ENCODE measurements at regions not wholly inside any gene's neighbourhood (a gene's known extent, or its start where the extent isn't known, plus 50 kb on each side); places are given as distances from the start of the nearest gene placed in this dataset.

- Histone ChIP-seq H3K9me3 (no peaks in the 10 kb centered on the region), H3K4me1 (no peaks in the 10 kb centered on the region), H3K36me3 (no peaks in the 10 kb centered on the region), H3K27ac (no peak overlapping the region), H3K27me3 (no peaks in the 10 kb centered on the region), H3K4me3 (no peak overlapping the region)
- intact Hi-C loops (cut with DNase I; ENCODE audit: low total_unique reads): no loop called here
- in situ Hi-C loops (cut with MboI; ENCODE audit: low pct_ligation_motif_present in 1 of 4, low pct_unique_long_range_greater_than_20kb in 1 of 4, low sequenced_read_pairs in 3 of 4): no loop called here
- DNase-seq: no peak
- 68% methylated on average over 1 of the region's 1 CpG; no CpG with 5 or more reads in 1 of the 2 donors for WGBS, 2 donors (ENCODE audit: low coverage in 1 of 2)
- TF ChIP-seq EP300 (IDR thresholded peaks at IDR 0.05; ENCODE audit: low read depth) (no peak), POLR2A (IDR thresholded peaks at IDR 0.05) (no peak), POLR2AphosphoS5 (IDR thresholded peaks at IDR 0.05) (no peak), CTCF (IDR thresholded peaks at IDR 0.05) (no peak)
These were observed 704.4 kb upstream of the AMOT start for GRCh38 chrX:113545040-113545439.

- no peaks in the 10 kb centered on the region for H3K4me1 ChIP-seq
- in situ Hi-C loops (cut with MboI; ENCODE audit: low pct_ligation_motif_present in 1 of 4, low pct_unique_long_range_greater_than_20kb in 1 of 4, low sequenced_read_pairs in 3 of 4): no loop called here
- intact Hi-C loops (cut with DNase I; ENCODE audit: low total_unique reads): no loop called here
- TF ChIP-seq EP300 (IDR thresholded peaks at IDR 0.05; ENCODE audit: low read depth) (no peak), POLR2A (IDR thresholded peaks at IDR 0.05) (no peak), POLR2AphosphoS5 (IDR thresholded peaks at IDR 0.05) (no peak), CTCF (IDR thresholded peaks at IDR 0.05) (no peak)
- no peaks in the 10 kb centered on the region for H3K36me3 ChIP-seq
- no peak overlapping the region for H3K4me3 ChIP-seq
- no peaks in the 10 kb centered on the region for H3K9me3 ChIP-seq
- H3K27ac ChIP-seq: no peak overlapping the region
- 83% methylated on average over 2 of the region's 2 CpGs; no CpG with 5 or more reads in 1 of the 2 donors for WGBS, 2 donors (ENCODE audit: low coverage in 1 of 2)
- DNase-seq: no peak
- H3K27me3 ChIP-seq: no peaks in the 10 kb centered on the region
These were observed 699.1 kb upstream of the AMOT start for GRCh38 chrX:113539599-113540356.

- Histone ChIP-seq H3K27me3 (no peaks in the 10 kb centered on the region), H3K9me3 (no peaks in the 10 kb centered on the region), H3K4me3 (no peak overlapping the region), H3K4me1 (no peaks in the 10 kb centered on the region), H3K27ac (no peak overlapping the region), H3K36me3 (no peaks in the 10 kb centered on the region)
- no peak for TF ChIP-seq POLR2AphosphoS5 (IDR thresholded peaks at IDR 0.05)
- TF ChIP-seq POLR2A (IDR thresholded peaks at IDR 0.05): no peak
- TF ChIP-seq CTCF (IDR thresholded peaks at IDR 0.05): no peak
- TF ChIP-seq EP300 (IDR thresholded peaks at IDR 0.05; ENCODE audit: low read depth): no peak
- intact Hi-C loops (cut with DNase I; ENCODE audit: low total_unique reads): no loop called here
- WGBS, 2 donors (ENCODE audit: low coverage in 1 of 2): 74 to 100% methylated on average over 4 to 6 of the region's 6 CpGs
- DNase-seq: no peak
- in situ Hi-C loops (cut with MboI; ENCODE audit: low pct_ligation_motif_present in 1 of 4, low pct_unique_long_range_greater_than_20kb in 1 of 4, low sequenced_read_pairs in 3 of 4): no loop called here
These were observed 688.9 kb upstream of the AMOT start for GRCh38 chrX:113529426-113530013.

GRCh38 chrX:113522814-113523213 lies 682.2 kb upstream of the AMOT start:
- H3K36me3 ChIP-seq: no peaks in the 10 kb centered on the region
- TF ChIP-seq EP300 (IDR thresholded peaks at IDR 0.05; ENCODE audit: low read depth): no peak
- no peak for TF ChIP-seq CTCF (IDR thresholded peaks at IDR 0.05)
- no peak for TF ChIP-seq POLR2A (IDR thresholded peaks at IDR 0.05)
- TF ChIP-seq POLR2AphosphoS5 (IDR thresholded peaks at IDR 0.05): no peak
- intact Hi-C loops (cut with DNase I; ENCODE audit: low total_unique reads) (no loop called here), in situ Hi-C loops (cut with MboI; ENCODE audit: low pct_ligation_motif_present in 1 of 4, low pct_unique_long_range_greater_than_20kb in 1 of 4, low sequenced_read_pairs in 3 of 4) (no loop called here)
- H3K4me3 ChIP-seq: no peak overlapping the region
- no peak overlapping the region for H3K27ac ChIP-seq
- no peak for DNase-seq
- no peaks in the 10 kb centered on the region for H3K4me1 ChIP-seq
- WGBS, 2 donors (ENCODE audit: low coverage in 1 of 2): 67 to 100% methylated on average over 1 to 3 of the region's 3 CpGs
- H3K27me3 ChIP-seq: no peaks in the 10 kb centered on the region
- H3K9me3 ChIP-seq: no peaks in the 10 kb centered on the region
